22Rv1 (cell line): ENCODE measurements at regions not wholly inside any gene's neighbourhood (a gene's known extent, or its start where the extent isn't known, plus 50 kb on each side); places are given as distances from the start of the nearest gene placed in this dataset.

Experiments
- CTCF ChIP-seq: fragments of 450-650 bp; IDR thresholded peaks from 2 replicates; pipeline ENCODE4 v1.5.1; 2017; ENCODE audit warnings: mild to moderate bottlenecking
- ZFX ChIP-seq: fragments of 450-650 bp; IDR thresholded peaks from 2 replicates; pipeline ENCODE4 v1.6.1; 2017; ENCODE audit warnings: antibody characterized with exemption, borderline replicate concordance

- TF ChIP-seq CTCF (no peak), ZFX (no peak)
These were observed 135.4 kb upstream of the RPH3A start for GRCh38 chr12:112656141-112656540.
